HCT116 (cell line): ENCODE measurements at regions not wholly inside any gene's neighbourhood (a gene's known extent, or its start where the extent isn't known, plus 50 kb on each side); places are given as distances from the start of the nearest gene placed in this dataset.

ENCODE experiments used
- ATAC-seq: fragments of 200-7000 bp; cut with Tn5 transposase; 2 replicates; pipeline ENCODE4 v1.9.1; 2020; ENCODE audit warnings: mild to moderate bottlenecking, moderate library complexity
- BruUV-seq: library from RNA; stranded (reverse); fragments of 400-500 nt; replicated peaks from 2 replicates; lab custom pipeline; 2021; lab: Mats Ljungman, UMichigan
- CTCF ChIA-PET: fragments of 300-600 bp; sonication (Branson Sonifier 250); formaldehyde crosslinking; loops from one replicate; lab custom pipeline; 2021; ENCODE audit warnings: antibody characterized with exemption; lab: Charles Lee
- POLR2A ChIA-PET: fragments of 300-600, 350-600 bp; sonication (Branson Sonifier 250); formaldehyde crosslinking; loops from one replicate; lab custom pipeline; 2021; ENCODE audit warnings: antibody characterized with exemption; lab: Charles Lee
- RAD21 ChIA-PET, 2 experiments: fragments of 300-600 bp; sonication (Branson Sonifier 250); formaldehyde crosslinking; loops; one replicate each; lab custom pipeline; 2023; ENCODE audit warnings: low total read pairs in 2 of 2; ENCODE audit not compliant: uncharacterized antibody in 2 of 2, unreplicated experiment in 2 of 2, low non-redundant PET in 1 of 2; lab: Charles Lee
- DNase-seq: peaks from one replicate; pipeline ENCODE4 v3.0.0-alpha.2; 2010; ENCODE audit warnings: low read depth, low spot score
- H2AFZ ChIP-seq: fragments of 200-600 bp; shearing (Covaris generic), sonication (generic); 2 replicates; pipeline ENCODE4 v1.6.1; 2017; ENCODE audit warnings: low read depth, mixed run types, mixed read lengths, antibody characterized with exemption, low read length; ENCODE audit not compliant: poor library complexity, severe bottlenecking
- H3K27ac ChIP-seq: 2 replicates; pipeline ENCODE4 v1.5.1; 2012; ENCODE audit warnings: low read depth, low read length
- H3K27me3 ChIP-seq: fragments of 200-600 bp; sonication (generic); 2 replicates; pipeline ENCODE4 v1.6.1; 2016; ENCODE audit warnings: mixed run types, low read length, mixed read lengths; ENCODE audit not compliant: insufficient read depth
- H3K36me3 ChIP-seq, 2 experiments: fragments of 200-500 bp in 1 of 2; fragments of 200-600 bp in 1 of 2; sonication (Bioruptor generic) in 1 of 2; sonication (generic) in 1 of 2; 2 replicates each; pipeline versions ENCODE4 v1.5.1 to v1.6.1; 2014 to 2016; ENCODE audit warnings: low read length in 2 of 2, inconsistent platforms in 1 of 2, mixed read lengths in 1 of 2, mixed run types in 1 of 2; ENCODE audit not compliant: insufficient read depth in 2 of 2, control insufficient read depth in 1 of 2
- H3K4me1 ChIP-seq, 2 experiments: fragments of 200-600 bp in 1 of 2; sonication (generic) in 1 of 2; 2 replicates each; pipeline versions ENCODE4 v1.5.1 to v1.6.1; 2012 to 2017; ENCODE audit warnings: low read length in 2 of 2, inconsistent platforms in 1 of 2, mild to moderate bottlenecking in 1 of 2, mixed read lengths in 1 of 2, mixed run types in 1 of 2, moderate library complexity in 1 of 2; ENCODE audit not compliant: insufficient read depth in 2 of 2, control insufficient read depth in 1 of 2
- H3K4me2 ChIP-seq: fragments of 200-600 bp; sonication (generic); 2 replicates; pipeline ENCODE4 v1.6.1; 2017; ENCODE audit warnings: mixed run types, low read length, mixed read lengths
- H3K4me3 ChIP-seq, 2 experiments: fragments of 200-600 bp in 1 of 2; sonication (generic) in 1 of 2; replicated peaks in 1 of 2; 2 replicates each; pipeline ENCODE4 v1.5.1; 2011 to 2016; ENCODE audit warnings: low read length in 2 of 2, control low read depth in 1 of 2, low read depth in 1 of 2, mild to moderate bottlenecking in 1 of 2, mixed read lengths in 1 of 2, mixed run types in 1 of 2
- H3K79me2 ChIP-seq: fragments of 200-600 bp; sonication (generic); 2 replicates; pipeline ENCODE4 v1.6.1; 2017; ENCODE audit warnings: mild to moderate bottlenecking, mixed run types, low read length, moderate library complexity, mixed read lengths; ENCODE audit not compliant: insufficient read depth
- H3K9ac ChIP-seq: fragments of 200-600 bp; sonication (generic); 2 replicates; pipeline ENCODE4 v1.6.1; 2016; ENCODE audit warnings: low read length, mixed read lengths
- H3K9me2 ChIP-seq: fragments of 200-600 bp; sonication (generic), shearing (Covaris generic); 2 replicates; pipeline ENCODE4 v1.6.1; 2017; ENCODE audit warnings: mixed run types, mild to moderate bottlenecking, moderate library complexity; ENCODE audit not compliant: insufficient read depth
- H3K9me3 ChIP-seq, 2 experiments: fragments of 200-500 bp in 1 of 2; fragments of 200-600 bp in 1 of 2; sonication (Bioruptor generic) in 1 of 2; sonication (generic) in 1 of 2; 2 replicates each; pipeline ENCODE4 v1.6.1; 2014 to 2017; ENCODE audit warnings: low read length in 2 of 2, mixed read lengths in 2 of 2, inconsistent platforms in 1 of 2, low read depth in 1 of 2, mild to moderate bottlenecking in 1 of 2, mixed run types in 1 of 2, moderate library complexity in 1 of 2; ENCODE audit not compliant: control insufficient read depth in 1 of 2, insufficient read depth in 1 of 2
- H4K20me1 ChIP-seq: fragments of 200-600 bp; sonication (generic), shearing (Covaris generic); 2 replicates; pipeline ENCODE4 v1.6.1; 2017; ENCODE audit warnings: mixed run types, mild to moderate bottlenecking, moderate library complexity; ENCODE audit not compliant: insufficient read depth
- CBX3 ChIP-seq: IDR thresholded peaks from 2 replicates; pipeline ENCODE4 v1.6.1; 2012; ENCODE audit warnings: low read depth
- ELF1 ChIP-seq: IDR thresholded peaks from 2 replicates; pipeline ENCODE4 v1.6.1; 2012; ENCODE audit warnings: low read depth, borderline replicate concordance
- EZH2phosphoT487 ChIP-seq: fragments of 200-600 bp; IDR thresholded peaks from 2 replicates; pipeline ENCODE4 v1.6.1; 2018; ENCODE audit warnings: antibody characterized with exemption, borderline replicate concordance
- JUND ChIP-seq: IDR thresholded peaks from 2 replicates; pipeline ENCODE4 v1.6.1; 2012
- POLR2AphosphoS5 ChIP-seq: IDR thresholded peaks from 2 replicates; pipeline ENCODE4 v1.6.1; 2011; ENCODE audit warnings: mild to moderate bottlenecking, low read depth, low read length, moderate library complexity
- REST ChIP-seq: IDR thresholded peaks from 2 replicates; pipeline ENCODE4 v1.6.1; 2012; ENCODE audit warnings: low read depth
- SIN3A ChIP-seq: IDR thresholded peaks from 2 replicates; pipeline ENCODE4 v1.6.1; 2012; ENCODE audit warnings: low read depth
- SRF ChIP-seq: IDR thresholded peaks from 2 replicates; pipeline ENCODE4 v1.6.1; 2012; ENCODE audit warnings: low read depth
- TCF7L2 ChIP-seq: IDR thresholded peaks from 2 replicates; pipeline ENCODE4 v1.7.0; 2011; ENCODE audit warnings: borderline replicate concordance, inconsistent platforms; ENCODE audit not compliant: insufficient read depth, insufficient read length; ENCODE audit errors: extremely low read depth
- YY1 ChIP-seq: IDR thresholded peaks from 2 replicates; pipeline ENCODE4 v1.6.1; 2011; ENCODE audit warnings: low read length, low read depth, moderate library complexity, mild to moderate bottlenecking; ENCODE audit not compliant: insufficient replicate concordance; ENCODE audit errors: extremely low read depth
- ZBTB33 ChIP-seq: IDR thresholded peaks from 2 replicates; pipeline ENCODE4 v1.6.1; 2011; ENCODE audit warnings: mild to moderate bottlenecking, low read length, moderate library complexity; ENCODE audit not compliant: insufficient replicate concordance; ENCODE audit errors: extremely low read depth
- ZFX ChIP-seq: fragments of 450-650 bp; IDR thresholded peaks from 2 replicates; pipeline ENCODE4 v1.6.1; 2017
- ZNF274 ChIP-seq: fragments of 200-500 bp; sonication (Bioruptor generic); IDR thresholded peaks from 2 replicates; pipeline ENCODE4 v1.6.1; 2014; ENCODE audit warnings: mild to moderate bottlenecking, low read depth, low read length, inconsistent platforms
- intact Hi-C: fragments of 100-400 bp; cut with micrococcal nuclease; formaldehyde crosslinking; loops from 2 replicates; pipeline ENCODE4 v1.10.0; 2022
- TF ChIP-seq, protein P1 (sequence below): IDR thresholded peaks from 2 replicates; pipeline ENCODE4 v1.6.1; 2012
- TF ChIP-seq, protein P2 (sequence below): IDR thresholded peaks from 2 replicates; pipeline ENCODE4 v1.6.1; 2012

GRCh38 chr5:6274846-6275543 lies 103.4 kb downstream of the MED10 start:
- Histone ChIP-seq H3K9me3 (no peaks in the 10 kb centered on the region), H3K79me2 (no peaks in the 10 kb centered on the region), H3K4me2 (no peak overlapping the region), H3K4me1 (no peaks in the 10 kb centered on the region), H4K20me1 (no peaks in the 10 kb centered on the region), H3K27me3 (peaks cover 10% of the 10 kb centered on the region; the same call in 1 of the 2 replicates), H2AFZ (no peak overlapping the region), H3K36me3 (no peaks in the 10 kb centered on the region), H3K4me3 (no peak overlapping the region), H3K9ac (no peak overlapping the region), H3K9me2 (no peaks in the 10 kb centered on the region), H3K27ac (no peak overlapping the region)
- intact Hi-C loops, result no loop called here
- no TSS peak for BruUV-seq
- no peak for ATAC-seq
- ChIA-PET RAD21 (no interaction called here), CTCF (no interaction called here), POLR2A (no interaction called here)
- no peak for DNase-seq
- TF ChIP-seq ZBTB33 (no peak), EZH2phosphoT487 (no peak), JUND (no peak), ZFX (no peak), SRF (no peak), ELF1 (no peak), ZNF274 (no peak), REST (no peak), CBX3 (no peak), SIN3A (no peak), YY1 (no peak), POLR2AphosphoS5 (no peak), TCF7L2 (no peak)
- TF ChIP-seq, protein P1, sequence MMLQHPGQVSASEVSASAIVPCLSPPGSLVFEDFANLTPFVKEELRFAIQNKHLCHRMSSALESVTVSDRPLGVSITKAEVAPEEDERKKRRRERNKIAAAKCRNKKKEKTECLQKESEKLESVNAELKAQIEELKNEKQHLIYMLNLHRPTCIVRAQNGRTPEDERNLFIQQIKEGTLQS, result no peak
- TF ChIP-seq, protein P2, sequence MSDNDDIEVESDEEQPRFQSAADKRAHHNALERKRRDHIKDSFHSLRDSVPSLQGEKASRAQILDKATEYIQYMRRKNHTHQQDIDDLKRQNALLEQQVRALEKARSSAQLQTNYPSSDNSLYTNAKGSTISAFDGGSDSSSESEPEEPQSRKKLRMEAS, result no peak
